Ishikawa (cell line): ENCODE measurements at regions not wholly inside any gene's neighbourhood (a gene's known extent, or its start where the extent isn't known, plus 50 kb on each side); places are given as distances from the start of the nearest gene placed in this dataset.

Experiments used
- CEBPB ChIP-seq: IDR thresholded peaks from 2 replicates; pipeline ENCODE4 v1.6.1; 2012
- CREB1 ChIP-seq: IDR thresholded peaks from 2 replicates; pipeline ENCODE4 v1.6.1; 2012; ENCODE audit warnings: low read depth
- EGR1 ChIP-seq: IDR thresholded peaks from 2 replicates; pipeline ENCODE4 v1.6.1; 2012
- EP300 ChIP-seq: IDR thresholded peaks from 2 replicates; pipeline ENCODE4 v1.6.1; 2012; ENCODE audit warnings: borderline replicate concordance
- FOXM1 ChIP-seq: IDR thresholded peaks from 2 replicates; pipeline ENCODE4 v1.6.1; 2012; ENCODE audit warnings: low read depth, borderline replicate concordance
- MAX ChIP-seq: IDR thresholded peaks from 2 replicates; pipeline ENCODE4 v1.6.1; 2012
- NFIC ChIP-seq: IDR thresholded peaks from 2 replicates; pipeline ENCODE4 v1.6.1; 2012
- RAD21 ChIP-seq: IDR thresholded peaks from 2 replicates; pipeline ENCODE4 v1.6.1; 2012; ENCODE audit warnings: low read depth
- REST ChIP-seq: IDR thresholded peaks from 2 replicates; pipeline ENCODE4 v1.6.1; 2012; ENCODE audit warnings: low read depth, mild to moderate bottlenecking
- TAF1 ChIP-seq: IDR thresholded peaks from 2 replicates; pipeline ENCODE4 v1.6.1; 2012; ENCODE audit warnings: low read depth, mild to moderate bottlenecking
- TCF12 ChIP-seq: IDR thresholded peaks from 2 replicates; pipeline ENCODE4 v1.6.1; 2012; ENCODE audit warnings: low read depth
- TEAD4 ChIP-seq: IDR thresholded peaks from 2 replicates; pipeline ENCODE4 v1.6.1; 2012
- USF1 ChIP-seq: IDR thresholded peaks from 2 replicates; pipeline ENCODE4 v1.6.1; 2012
- YY1 ChIP-seq: IDR thresholded peaks from 2 replicates; pipeline ENCODE4 v1.6.1; 2012; ENCODE audit warnings: low read depth
- ZBTB7A ChIP-seq: IDR thresholded peaks from 2 replicates; pipeline ENCODE4 v1.6.1; 2012; ENCODE audit warnings: low read depth

- no peak for TF ChIP-seq EP300
- TF ChIP-seq CREB1, result no peak
- no peak for TF ChIP-seq TAF1
- TF ChIP-seq RAD21, result no peak
- TF ChIP-seq USF1, result no peak
- TF ChIP-seq EGR1, result no peak
- no peak for TF ChIP-seq CEBPB
- no peak for TF ChIP-seq MAX
- TF ChIP-seq FOXM1, result no peak
- no peak for TF ChIP-seq ZBTB7A
- TF ChIP-seq TCF12, result no peak
- no peak for TF ChIP-seq TEAD4
- no peak for TF ChIP-seq YY1
- no peak for TF ChIP-seq REST
- no peak for TF ChIP-seq NFIC
Measured at GRCh38 chr11:128215238-128215882, 372.0 kb downstream of the ETS1 start.

GRCh38 chr11:128214263-128214662, 373.1 kb downstream of the ETS1 start:
- TF ChIP-seq FOXM1 (no peak), YY1 (no peak), CEBPB (no peak), ZBTB7A (no peak), MAX (no peak)

- TF ChIP-seq YY1, result no peak
- TF ChIP-seq USF1, result no peak
- no peak for TF ChIP-seq EGR1
- no peak for TF ChIP-seq REST
- TF ChIP-seq FOXM1, result no peak
- TF ChIP-seq ZBTB7A, result no peak
- TF ChIP-seq CREB1, result no peak
- 0 out of 2 replicates have a peak, but pooled peaks have one; percentile 18 for TF ChIP-seq NFIC
Measured at GRCh38 chr11:128213461-128213860, 373.9 kb downstream of the ETS1 start.

- TF ChIP-seq TAF1 (no peak), YY1 (no peak), TEAD4 (no peak), RAD21 (no peak), CREB1 (no peak), EP300 (no peak), EGR1 (no peak), MAX (no peak), USF1 (no peak), TCF12 (no peak), CEBPB (no peak), FOXM1 (no peak), ZBTB7A (no peak), NFIC (no peak), REST (no peak)
Measured at GRCh38 chr11:128212324-128212723, 375.0 kb downstream of the ETS1 start.
